Loucy (cell line): ENCODE measurements at regions not wholly inside any gene's neighbourhood (a gene's known extent, or its start where the extent isn't known, plus 50 kb on each side); places are given as distances from the start of the nearest gene placed in this dataset.

Source experiments
- H2AFZ ChIP-seq: fragments of 200-600 bp; sonication (generic); 2 replicates; pipeline ENCODE4 v1.6.0; 2016; ENCODE audit warnings: antibody characterized with exemption, mild to moderate bottlenecking, low read length, moderate library complexity
- H3F3A ChIP-seq: fragments of 200-600 bp; 2 replicates; pipeline ENCODE4 v1.6.0; 2016; ENCODE audit warnings: antibody characterized with exemption, low read depth, mild to moderate bottlenecking
- H3K27me3 ChIP-seq: fragments of 200-600 bp; sonication (generic); 2 replicates; pipeline ENCODE4 v1.6.1; 2014; ENCODE audit warnings: low read length, mild to moderate bottlenecking; ENCODE audit not compliant: insufficient read depth, poor library complexity, severe bottlenecking
- H3K36me3 ChIP-seq: fragments of 200-600 bp; sonication (generic); 2 replicates; pipeline ENCODE4 v1.6.1; 2016; ENCODE audit warnings: low read length; ENCODE audit not compliant: insufficient read depth
- H3K4me1 ChIP-seq: fragments of 200-600 bp; sonication (generic); 2 replicates; pipeline ENCODE4 v1.5.1; 2014; ENCODE audit warnings: low read length, mild to moderate bottlenecking; ENCODE audit not compliant: insufficient read depth, poor library complexity, severe bottlenecking
- H3K4me2 ChIP-seq: fragments of 200-600 bp; sonication (generic); 2 replicates; pipeline ENCODE4 v1.6.0; 2014; ENCODE audit warnings: antibody characterized with exemption, low read length, low read depth, mild to moderate bottlenecking; ENCODE audit not compliant: poor library complexity, severe bottlenecking
- H3K4me3 ChIP-seq: fragments of 200-600 bp; sonication (generic); 2 replicates; pipeline ENCODE4 v1.5.1; 2014; ENCODE audit warnings: low read length, mild to moderate bottlenecking, mixed read lengths; ENCODE audit not compliant: poor library complexity, severe bottlenecking
- H3K79me2 ChIP-seq: fragments of 200-600 bp; sonication (generic); 2 replicates; pipeline ENCODE4 v1.6.1; 2014; ENCODE audit warnings: low read length; ENCODE audit not compliant: insufficient read depth
- H3K9ac ChIP-seq: fragments of 200-600 bp; sonication (generic); 2 replicates; pipeline ENCODE4 v1.6.0; 2014; ENCODE audit warnings: mild to moderate bottlenecking, low read depth, low read length, moderate library complexity; ENCODE audit not compliant: poor library complexity, severe bottlenecking
- H3K9me2 ChIP-seq: fragments of 200-600 bp; sonication (generic); replicated peaks from 2 replicates; pipeline ENCODE4 v1.6.1; 2016; ENCODE audit warnings: low read depth, low read length, mixed read lengths
- H3K9me3 ChIP-seq: fragments of 200-600 bp; sonication (generic); 2 replicates; pipeline ENCODE4 v1.6.1; 2014; ENCODE audit warnings: mild to moderate bottlenecking, antibody characterized with exemption, low read length, low read depth; ENCODE audit not compliant: insufficient read depth
- H4K20me1 ChIP-seq: fragments of 200-600 bp; sonication (generic); 2 replicates; pipeline ENCODE4 v1.6.0; 2014; ENCODE audit warnings: antibody characterized with exemption, low read length, mild to moderate bottlenecking; ENCODE audit not compliant: insufficient read depth, poor library complexity, severe bottlenecking
- CTCF ChIP-seq: fragments of 200-600 bp; sonication (generic); conservative IDR thresholded peaks from 2 replicates; pipeline ENCODE4 v1.5.1; 2014; ENCODE audit warnings: mild to moderate bottlenecking, antibody characterized with exemption, low read length
- EZH2phosphoT487 ChIP-seq: fragments of 200-600 bp; IDR thresholded peaks from 2 replicates; pipeline ENCODE4 v1.6.1; 2018; ENCODE audit warnings: antibody characterized with exemption, mild to moderate bottlenecking, moderate library complexity, borderline replicate concordance

GRCh38 chr6:11432713-11433450, 104.7 kb upstream of the TMEM170B start:
- no peak overlapping the region for H3K4me3 ChIP-seq
- peaks cover 21% of the 10 kb centered on the region for H3K4me1 ChIP-seq
- TF ChIP-seq CTCF (no peak), EZH2phosphoT487 (no peak)
- H3K4me2 ChIP-seq: no peak overlapping the region
- H3K36me3 ChIP-seq: no peaks in the 10 kb centered on the region
- no peaks in the 10 kb centered on the region for H3F3A ChIP-seq
- H3K9ac ChIP-seq: no peak overlapping the region
- H3K27me3 ChIP-seq: no peaks in the 10 kb centered on the region
- H3K79me2 ChIP-seq: no peaks in the 10 kb centered on the region
- no peaks in the 10 kb centered on the region for H3K9me3 ChIP-seq
- no peaks in the 10 kb centered on the region for H3K9me2 ChIP-seq
- no peaks in the 10 kb centered on the region for H4K20me1 ChIP-seq
- H2AFZ ChIP-seq: no peak overlapping the region

GRCh38 chr6:11432091-11432490, 105.5 kb upstream of the TMEM170B start:
- Histone ChIP-seq H3K4me2 (no peak overlapping the region), H3K27me3 (no peaks in the 10 kb centered on the region), H3K4me3 (no peak overlapping the region), H3K9me2 (no peaks in the 10 kb centered on the region), H2AFZ (no peak overlapping the region), H3K36me3 (no peaks in the 10 kb centered on the region), H3K79me2 (no peaks in the 10 kb centered on the region), H3K9ac (no peak overlapping the region), H4K20me1 (no peaks in the 10 kb centered on the region), H3F3A (no peaks in the 10 kb centered on the region), H3K9me3 (no peaks in the 10 kb centered on the region), H3K4me1 (peaks cover 21% of the 10 kb centered on the region)
- TF ChIP-seq CTCF (no peak), EZH2phosphoT487 (no peak)

- Histone ChIP-seq H3K4me2 (no peak overlapping the region), H3K4me1 (peaks cover 21% of the 10 kb centered on the region), H2AFZ (no peak overlapping the region), H3K27me3 (no peaks in the 10 kb centered on the region), H3K79me2 (no peaks in the 10 kb centered on the region), H3F3A (no peaks in the 10 kb centered on the region), H4K20me1 (no peaks in the 10 kb centered on the region), H3K4me3 (no peak overlapping the region), H3K9me2 (no peaks in the 10 kb centered on the region), H3K9ac (no peak overlapping the region), H3K36me3 (no peaks in the 10 kb centered on the region), H3K9me3 (no peaks in the 10 kb centered on the region)
- TF ChIP-seq CTCF (no peak), EZH2phosphoT487 (no peak)
These were observed 106.1 kb upstream of the TMEM170B start for GRCh38 chr6:11431455-11431937.
